Stromal cell of bone marrow (primary cell): ENCODE measurements at regions not wholly inside any gene's neighbourhood (a gene's known extent, or its start where the extent isn't known, plus 50 kb on each side); places are given as distances from the start of the nearest gene placed in this dataset.

Experiments
- DNase-seq: peaks from one replicate; pipeline ENCODE4 v3.0.0-alpha.2; 2012; ENCODE audit warnings: low read depth

GRCh38 chr10:84047258-84048010 is 91.9 kb upstream of the GHITM start:
- DNase-seq = no peak

GRCh38 chr10:84049645-84050011 is 89.7 kb upstream of the GHITM start:
- no peak for DNase-seq

- no peak for DNase-seq
These were observed 85.7 kb upstream of the GHITM start for GRCh38 chr10:84053626-84054025.

- DNase-seq = no peak
These were observed 84.6 kb upstream of the GHITM start for GRCh38 chr10:84054743-84055142.

GRCh38 chr10:84059526-84059925 is 79.8 kb upstream of the GHITM start:
- DNase-seq = no peak

- no peak for DNase-seq
These were observed 75.9 kb upstream of the GHITM start for GRCh38 chr10:84063440-84063839.

- no peak for DNase-seq
These were observed 73.3 kb upstream of the GHITM start for GRCh38 chr10:84065804-84066601.

- DNase-seq = no peak
These were observed 64.8 kb upstream of the GHITM start for GRCh38 chr10:84074521-84074920.

- no peak for DNase-seq
These were observed 63.9 kb upstream of the GHITM start for GRCh38 chr10:84075226-84076046.

GRCh38 chr10:84076047-84076388 is 63.3 kb upstream of the GHITM start:
- peak; percentile 75 for DNase-seq

- DNase-seq = no peak
These were observed 62.6 kb upstream of the GHITM start for GRCh38 chr10:84076540-84077195.

- DNase-seq = no peak
These were observed 61.5 kb upstream of the GHITM start for GRCh38 chr10:84077768-84078167.

- no peak for DNase-seq
These were observed 60.5 kb upstream of the GHITM start for GRCh38 chr10:84078771-84079170.

GRCh38 chr10:84084342-84084741 is 55.0 kb upstream of the GHITM start:
- no peak for DNase-seq

GRCh38 chr10:84087202-84087601 is 52.1 kb upstream of the GHITM start:
- no peak for DNase-seq

GRCh38 chr10:84088626-84089025 is 50.7 kb upstream of the GHITM start:
- DNase-seq = no peak

- DNase-seq = no peak
These were observed 50.1 kb upstream of the GHITM start for GRCh38 chr10:84089162-84089561.
